GM12865 (cell line): ENCODE measurements at regions not wholly inside any gene's neighbourhood (a gene's known extent, or its start where the extent isn't known, plus 50 kb on each side); places are given as distances from the start of the nearest gene placed in this dataset.

Experiments used
- DNase-seq: peaks from one replicate; pipeline ENCODE4 v3.0.0; 2010; ENCODE audit warnings: low read depth
- H3K4me3 ChIP-seq: 2 replicates; pipeline ENCODE4 v1.5.1; 2011; ENCODE audit warnings: mild to moderate bottlenecking, low read depth, low read length, control low read depth
- CTCF ChIP-seq: IDR thresholded peaks from 2 replicates; pipeline ENCODE4 v1.5.1; 2011; ENCODE audit warnings: low read length, control low read depth, low read depth, inconsistent platforms; ENCODE audit not compliant: insufficient read depth; ENCODE audit errors: missing control alignments

GRCh38 chr12:88418856-88419497 is 161.3 kb downstream of the KITLG start:
- TF ChIP-seq CTCF: no peak
- no peak for DNase-seq
- H3K4me3 ChIP-seq: no peak overlapping the region

- no peak overlapping the region for H3K4me3 ChIP-seq
- no peak for TF ChIP-seq CTCF
- no peak for DNase-seq
Measured at GRCh38 chr12:88419794-88420193, 160.5 kb downstream of the KITLG start.

GRCh38 chr12:88420457-88420856 is 159.8 kb downstream of the KITLG start:
- no peak overlapping the region for H3K4me3 ChIP-seq
- DNase-seq: no peak
- TF ChIP-seq CTCF: no peak

GRCh38 chr12:88424791-88425730 is 155.2 kb downstream of the KITLG start:
- no peak for DNase-seq
- no peak for TF ChIP-seq CTCF
- no peak overlapping the region for H3K4me3 ChIP-seq

- no peak for DNase-seq
- no peak for TF ChIP-seq CTCF
- H3K4me3 ChIP-seq: no peak overlapping the region
Measured at GRCh38 chr12:88428350-88428749, 151.9 kb downstream of the KITLG start.

GRCh38 chr12:88431246-88431645 is 149.0 kb downstream of the KITLG start:
- H3K4me3 ChIP-seq: no peak overlapping the region
- TF ChIP-seq CTCF: no peak
- DNase-seq: no peak
